NB4 (cell line): ENCODE measurements at regions not wholly inside any gene's neighbourhood (a gene's known extent, or its start where the extent isn't known, plus 50 kb on each side); places are given as distances from the start of the nearest gene placed in this dataset.

Experiments
- MAX ChIP-seq: IDR thresholded peaks from 2 replicates; pipeline ENCODE4 v1.6.1; 2011; ENCODE audit warnings: low read depth, low read length
- POLR2A ChIP-seq: IDR thresholded peaks from 2 replicates; pipeline ENCODE4 v1.6.1; 2011; ENCODE audit warnings: mild to moderate bottlenecking; ENCODE audit not compliant: insufficient read length; ENCODE audit errors: extremely low read depth

DNA sequence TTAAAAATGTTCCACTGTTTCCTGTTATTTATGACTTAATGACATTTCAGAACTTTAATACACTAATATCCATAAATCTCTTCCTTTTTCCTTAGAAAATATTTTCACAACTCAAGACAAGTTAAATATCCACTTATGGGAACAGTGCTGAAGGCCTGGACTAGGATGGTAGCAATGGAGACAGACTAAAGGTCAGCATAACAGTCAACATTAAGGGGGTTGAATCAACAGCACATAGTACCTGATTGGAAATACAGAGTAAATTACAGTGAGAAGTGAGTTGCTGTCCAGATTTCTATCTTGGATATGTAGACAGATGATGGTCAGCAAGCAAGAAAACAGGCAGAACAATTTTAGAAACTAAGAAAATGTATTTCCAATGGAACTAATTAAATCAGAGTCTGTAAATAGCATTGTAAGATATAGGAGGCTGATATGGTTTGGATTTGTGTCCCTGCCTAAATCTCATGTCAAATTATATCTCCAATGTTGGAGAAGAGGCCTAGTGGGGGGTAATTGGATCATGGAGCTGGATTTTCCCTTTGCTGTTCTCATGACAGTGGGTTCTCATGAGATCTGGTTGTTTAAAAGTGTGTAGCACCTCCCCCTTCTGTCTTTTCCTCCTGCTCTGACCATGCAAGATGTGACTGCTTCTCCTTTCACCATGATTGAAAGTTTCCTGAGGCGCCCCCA, 682.7 kb downstream of the MAFB start:
- TF ChIP-seq POLR2A (no peak), MAX (no peak)
